K562 (cell line): ENCODE measurements at regions not wholly inside any gene's neighbourhood (a gene's known extent, or its start where the extent isn't known, plus 50 kb on each side); places are given as distances from the start of the nearest gene placed in this dataset.

ENCODE experiments used
- ATAC-seq: fragments of 200-7000 bp; cut with Tn5 transposase; 3 replicates; pipeline ENCODE4 v1.9.1; 2020; ENCODE audit warnings: moderate library complexity
- BruUV-seq: library from RNA; stranded (reverse); fragments of 400-500 nt; replicated peaks from 2 replicates; lab custom pipeline; 2021; lab: Mats Ljungman, UMichigan
- CTCF ChIA-PET: fragments of 300-600 bp; formaldehyde crosslinking; extraction: SDS; loops from one replicate; lab custom pipeline; 2021; ENCODE audit warnings: low intra/inter-chr PET ratio; lab: Yijun Ruan, JAX
- POLR2A ChIA-PET: fragments of 300-600, 350-650 bp; sonication (Branson Sonifier 250); formaldehyde crosslinking; extraction: SDS; loops from one replicate; lab custom pipeline; 2021; ENCODE audit warnings: antibody characterized with exemption, inconsistent platforms; lab: Yijun Ruan, JAX
- DNase-seq, 4 experiments: peaks; one replicate each; pipeline versions ENCODE4 v3.0.0 to v3.0.0-alpha.2; 2011 to 2018; ENCODE audit warnings: low spot score in 3 of 4, mixed read lengths in 3 of 4; ENCODE audit errors: extremely low read depth in 1 of 4
- FAIRE-seq: peaks from 2 replicates; lab custom pipeline; 2011; peaks lifted over from hg19 to GRCh38; lab: Jason Lieb, UNC
- H2AFZ ChIP-seq: 2 replicates; pipeline ENCODE4 v1.6.0; 2011; ENCODE audit warnings: low read depth, low read length, control low read depth, inconsistent platforms
- H3K27ac ChIP-seq: fragments of 200-600 bp; 3 replicates; pipeline ENCODE4 v1.8.0; 2011; ENCODE audit warnings: low read depth, mild to moderate bottlenecking, control low read depth, inconsistent platforms, low read length, moderate library complexity, mixed read lengths; ENCODE audit errors: extremely low read depth
- H3K27me3 ChIP-seq, 2 experiments: fragments of 300-600 bp in 1 of 2; 2 replicates in 1 of 2; 3 replicates in 1 of 2; pipeline versions ENCODE4 v1.6.0 to v1.8.0; 2011; ENCODE audit warnings: inconsistent platforms in 2 of 2, low read length in 2 of 2, mild to moderate bottlenecking in 1 of 2, mixed read lengths in 1 of 2, moderate library complexity in 1 of 2; ENCODE audit not compliant: control insufficient read depth in 2 of 2, insufficient read depth in 2 of 2
- H3K36me3 ChIP-seq: fragments of 300-600 bp; 3 replicates; pipeline ENCODE4 v1.8.0; 2011; ENCODE audit warnings: mild to moderate bottlenecking, low read length, inconsistent platforms; ENCODE audit not compliant: control insufficient read depth, insufficient read depth
- H3K4me1 ChIP-seq, 2 experiments: fragments of 200-600 bp in 1 of 2; replicated peaks in 1 of 2; 2 replicates in 1 of 2; 3 replicates in 1 of 2; pipeline versions ENCODE4 v1.5.1 to v1.8.0; 2011; ENCODE audit warnings: inconsistent platforms in 2 of 2, low read length in 2 of 2, mild to moderate bottlenecking in 1 of 2, mixed read lengths in 1 of 2, moderate library complexity in 1 of 2; ENCODE audit not compliant: control insufficient read depth in 2 of 2, insufficient read depth in 2 of 2
- H3K4me2 ChIP-seq: 2 replicates; pipeline ENCODE4 v1.6.1; 2011; ENCODE audit warnings: low read length, control low read depth, inconsistent platforms, mixed read lengths; ENCODE audit not compliant: insufficient read depth
- H3K4me3 ChIP-seq: fragments of 200-600 bp; sonication (generic), shearing (Covaris generic); 2 replicates; pipeline ENCODE4 v1.5.1; 2016; ENCODE audit warnings: control low read depth, inconsistent platforms
- H3K79me2 ChIP-seq: fragments of 200-600 bp; 3 replicates; pipeline ENCODE4 v1.8.0; 2011; ENCODE audit warnings: low read length, inconsistent platforms; ENCODE audit not compliant: control insufficient read depth, insufficient read depth
- H3K9ac ChIP-seq, 2 experiments: 2 replicates each; pipeline versions ENCODE4 v1.6.0 to v1.6.1; 2011; ENCODE audit warnings: low read depth in 2 of 2, low read length in 2 of 2, control low read depth in 1 of 2, inconsistent platforms in 1 of 2, mild to moderate bottlenecking in 1 of 2, mixed read lengths in 1 of 2; ENCODE audit not compliant: insufficient read depth in 1 of 2
- H3K9me1 ChIP-seq: one replicate; pipeline ENCODE4 v1.6.0; 2011; ENCODE audit warnings: inconsistent platforms, mild to moderate bottlenecking, low read length, moderate library complexity; ENCODE audit not compliant: control insufficient read depth, insufficient read depth
- H3K9me3 ChIP-seq: replicated peaks from 2 replicates; pipeline ENCODE4 v1.5.1; 2011; ENCODE audit warnings: low read depth, low read length, inconsistent platforms; ENCODE audit not compliant: control insufficient read depth, insufficient read depth
- H4K20me1 ChIP-seq: replicated peaks from 2 replicates; pipeline ENCODE4 v1.6.1; 2011; ENCODE audit warnings: low read length, inconsistent platforms, mixed read lengths; ENCODE audit not compliant: control insufficient read depth, insufficient read depth
- ESRRA ChIP-seq: fragments of 450-650 bp; IDR thresholded peaks from 2 replicates; pipeline ENCODE4 v1.6.1; 2014; ENCODE audit warnings: low read depth, mild to moderate bottlenecking, moderate library complexity, borderline replicate concordance
- MCM2 ChIP-seq: fragments of 450-650 bp; IDR thresholded peaks from 2 replicates; pipeline ENCODE4 v1.6.1; 2017; ENCODE audit warnings: low read depth, mild to moderate bottlenecking
- TEAD2 ChIP-seq: fragments of 450-650 bp; IDR thresholded peaks from 2 replicates; pipeline ENCODE4 v1.6.1; 2016; ENCODE audit warnings: missing genetic modification characterization, control low read depth, missing compliant biosample characterization
- ZBTB8A ChIP-seq: fragments of 450-650 bp; IDR thresholded peaks from 2 replicates; pipeline ENCODE4 v1.6.1; 2018; ENCODE audit warnings: mild to moderate bottlenecking, moderate library complexity; ENCODE audit not compliant: partially characterized antibody
- ZNF146 ChIP-seq: IDR thresholded peaks from one replicate; pipeline ENCODE4 v1.6.1; 2018; ENCODE audit warnings: missing compliant biosample characterization; ENCODE audit not compliant: unreplicated experiment
- ZNF318 ChIP-seq, 2 experiments: fragments of 450-650 bp; IDR thresholded peaks; 2 replicates each; pipeline ENCODE4 v1.6.1; 2016; ENCODE audit warnings: mild to moderate bottlenecking in 2 of 2, borderline replicate concordance in 1 of 2, low read depth in 1 of 2, moderate library complexity in 1 of 2
- WGBS: fragments of 100-300 bp; shearing (Covaris generic); methylation state at CpG from one replicate; pipeline ENCODE4 v1.1.6; 2016; ENCODE audit warnings: low coverage, mixed read lengths; ENCODE audit not compliant: insufficient coverage; ENCODE audit errors: missing lambda C conversion rate; 5-methylcytosine and 5-hydroxymethylcytosine counted together
- in situ Hi-C: fragments of 300-500 bp; cut with MboI; formaldehyde crosslinking; loops from 4 replicates; pipeline ENCODE4 v1.15.0; 2018; ENCODE audit warnings: inconsistent platforms, mixed read lengths
- intact Hi-C: fragments of 100-400 bp; cut with micrococcal nuclease; formaldehyde crosslinking; loops from 2 replicates; pipeline ENCODE4 v1.14.2; 2022

- Histone ChIP-seq H3K27ac (no peak overlapping the region), H3K36me3 (no peaks in the 10 kb centered on the region), H3K4me3 (no peak overlapping the region), H3K27me3 (no peaks in the 10 kb centered on the region), H3K9me3 (no peaks in the 10 kb centered on the region), H3K9me1 (no peaks in the 10 kb centered on the region), H2AFZ (no peak overlapping the region), H3K9ac (no peak overlapping the region), H3K4me1 (no peaks in the 10 kb centered on the region), H3K79me2 (no peaks in the 10 kb centered on the region), H3K4me2 (no peak overlapping the region), H4K20me1 (no peaks in the 10 kb centered on the region)
- ChIA-PET POLR2A (no interaction called here), CTCF (no interaction called here)
- FAIRE-seq (no peak), ATAC-seq (no peak), DNase-seq (no peak)
- no TSS peak for BruUV-seq
- intact Hi-C loops (no loop called here), in situ Hi-C loops (no loop called here)
- WGBS: 20% methylated on average over 5 of the region's 5 CpGs
- no peak for TF ChIP-seq ESRRA
- no peak for TF ChIP-seq MCM2
- no peak for TF ChIP-seq ZNF146
- TF ChIP-seq ZNF318 (IDR thresholded peaks at IDR 0.05; ENCODE audit: borderline replicate concordance in 1 of 2, low read depth in 1 of 2): no peak
- no peak for TF ChIP-seq ZBTB8A
- TF ChIP-seq TEAD2 (tag): no peak
Observed at GRCh38 chr13:36512771-36513170, 80.5 kb downstream of the CCNA1 start.
